D341Med (cell line): ENCODE measurements at regions not wholly inside any gene's neighbourhood (a gene's known extent, or its start where the extent isn't known, plus 50 kb on each side); places are given as distances from the start of the nearest gene placed in this dataset.
"Not testable (repeated sequence)": the region's sequence is repeated elsewhere in the genome, so short reads cannot be mapped to it uniquely, and the experiment has no call there.

Experiments
- DNase-seq: peaks from one replicate; pipeline ENCODE4 v3.0.0; 2012; ENCODE audit warnings: low spot score

DNA sequence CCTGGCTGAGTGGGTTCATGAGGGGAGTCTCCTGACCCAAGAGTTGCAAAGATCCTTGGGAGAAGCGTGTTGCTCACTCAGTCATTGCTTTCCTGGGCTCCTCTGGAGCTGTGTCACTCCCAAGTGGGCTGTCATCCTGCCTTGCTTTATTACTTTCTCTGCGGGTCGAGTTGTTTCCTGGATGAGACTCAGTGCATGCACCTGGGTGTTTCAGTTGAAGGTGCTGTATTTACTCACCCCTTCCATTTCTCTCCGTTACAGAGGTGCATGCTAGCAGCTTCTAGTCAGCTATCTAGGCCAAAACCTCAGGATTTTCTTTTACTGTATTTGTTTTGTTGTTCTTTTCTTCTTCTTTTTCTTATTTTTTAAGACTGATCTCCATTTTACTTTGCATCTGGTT is 785.5 kb upstream of the EDIL3 start:
- DNase-seq, result no peak

DNA sequence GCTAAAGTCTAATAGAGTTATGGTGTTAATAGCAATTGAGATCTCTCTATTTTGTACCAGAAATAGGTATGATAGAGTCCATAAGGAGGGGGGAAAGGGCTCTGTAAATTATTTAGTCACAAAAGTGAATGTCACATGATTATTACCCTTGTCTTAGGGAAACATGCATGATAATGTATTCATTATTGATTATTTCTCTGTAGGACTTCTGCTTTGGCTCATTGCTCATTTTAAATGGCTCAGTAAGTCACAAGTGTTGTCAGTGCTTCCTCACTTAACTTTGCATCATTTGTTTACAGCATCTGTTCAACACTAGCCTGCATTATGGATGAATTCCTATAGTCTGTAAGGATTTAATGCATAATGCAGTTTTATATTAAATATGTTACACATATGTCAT is 788.8 kb upstream of the EDIL3 start:
- DNase-seq, result no peak

DNA sequence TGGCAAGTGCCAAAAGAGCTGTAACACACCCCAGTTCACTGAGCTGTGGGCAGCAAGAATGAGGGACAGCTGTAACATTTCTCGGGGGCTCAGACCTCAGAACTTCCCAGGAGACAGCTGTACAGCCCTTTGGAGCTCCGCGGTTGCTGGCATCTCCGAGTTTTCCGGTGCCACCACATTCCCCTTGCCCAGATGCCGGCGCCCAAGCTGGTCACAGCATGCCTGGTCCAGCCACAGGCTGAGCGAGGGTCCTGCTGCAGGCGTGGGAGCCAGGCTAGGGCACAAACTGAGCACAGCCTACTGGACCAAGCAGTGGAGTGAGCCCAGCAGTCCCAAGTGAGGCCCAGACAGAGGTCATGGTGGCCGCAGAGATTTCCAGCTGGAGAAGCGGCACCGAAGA is 797.7 kb upstream of the EDIL3 start:
- no peak for DNase-seq

DNA sequence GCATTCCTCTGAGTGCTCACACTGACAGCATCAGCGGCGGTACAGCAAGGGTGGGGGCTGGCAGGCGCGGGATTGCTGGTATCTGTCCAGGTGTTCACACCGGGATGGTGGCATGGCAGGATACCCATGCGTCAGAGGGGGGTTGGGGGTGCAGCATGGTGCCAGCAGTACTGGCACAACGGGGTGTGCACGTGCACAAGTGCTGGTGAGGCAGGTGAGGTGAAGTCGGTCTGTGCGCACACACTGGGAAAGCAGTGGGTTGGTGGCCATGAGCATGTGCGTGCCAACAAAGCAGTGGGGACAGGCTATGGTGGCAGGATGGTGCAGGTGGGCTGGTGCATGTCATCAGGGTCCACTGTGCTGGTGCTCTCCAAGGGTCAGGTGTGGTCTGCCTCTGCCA is 819.6 kb upstream of the EDIL3 start:
- DNase-seq, result no peak

DNA sequence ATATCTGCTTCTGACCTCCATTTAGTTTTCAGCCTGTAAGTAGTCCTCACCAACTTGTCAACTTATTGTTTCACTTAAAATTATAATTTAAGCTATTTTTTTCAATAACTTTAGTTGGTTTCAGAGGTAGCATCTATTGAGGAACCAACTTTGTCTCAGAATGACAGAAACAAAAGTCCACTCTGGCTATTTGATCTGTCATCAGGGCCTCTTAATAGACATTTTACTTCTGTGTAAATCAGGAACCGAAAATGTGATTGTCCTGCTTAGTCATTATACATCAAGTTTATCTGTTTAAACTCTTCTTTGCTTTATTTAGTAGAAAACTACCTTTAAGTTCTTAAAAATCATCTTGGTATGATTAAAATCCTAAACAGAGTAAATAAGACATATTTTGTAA is 820.8 kb upstream of the EDIL3 start:
- no peak for DNase-seq

GRCh38 chr5:85225388-85225787 is 840.7 kb upstream of the EDIL3 start:
- no peak for DNase-seq

DNA sequence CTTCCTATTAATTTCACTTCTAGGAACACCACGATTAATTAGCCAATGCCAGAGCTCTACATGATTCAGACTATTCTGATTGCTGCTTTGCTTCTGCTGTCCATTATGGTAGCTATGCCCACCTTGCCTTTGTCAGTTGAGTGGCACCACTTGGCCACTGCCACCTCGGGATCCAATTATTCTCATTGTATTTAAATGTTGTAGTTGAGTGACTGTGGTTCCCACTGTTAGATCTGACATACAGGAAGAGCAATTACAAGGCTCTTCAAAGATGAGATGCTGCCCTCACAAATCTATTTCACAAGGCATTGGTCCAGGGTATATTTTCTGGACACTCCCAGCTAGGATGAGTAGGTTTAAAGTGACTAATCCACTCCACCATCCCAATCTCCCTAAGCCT is 864.5 kb upstream of the EDIL3 start:
- no peak for DNase-seq

DNA sequence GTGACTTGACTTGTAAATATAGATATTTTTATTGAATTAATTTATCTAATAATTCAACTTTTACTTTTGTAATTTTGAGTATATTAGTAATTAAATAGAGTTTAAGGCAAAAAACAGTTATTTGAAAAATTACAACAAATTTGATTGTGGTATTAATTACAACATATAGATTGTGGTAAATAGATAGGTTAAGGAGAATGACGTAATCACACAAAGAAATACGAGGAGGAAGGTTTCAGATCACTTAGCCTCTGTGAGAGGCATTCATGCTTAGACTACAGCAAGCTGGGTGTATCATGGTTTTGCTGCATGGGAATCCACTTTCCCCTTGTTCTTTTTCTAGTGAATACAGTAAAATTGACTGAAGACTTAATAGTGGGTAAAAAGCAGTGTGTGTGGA is 878.4 kb upstream of the EDIL3 start:
- DNase-seq, result no peak

GRCh38 chr5:85266692-85267091 is 882.0 kb upstream of the EDIL3 start:
- no peak for DNase-seq

DNA sequence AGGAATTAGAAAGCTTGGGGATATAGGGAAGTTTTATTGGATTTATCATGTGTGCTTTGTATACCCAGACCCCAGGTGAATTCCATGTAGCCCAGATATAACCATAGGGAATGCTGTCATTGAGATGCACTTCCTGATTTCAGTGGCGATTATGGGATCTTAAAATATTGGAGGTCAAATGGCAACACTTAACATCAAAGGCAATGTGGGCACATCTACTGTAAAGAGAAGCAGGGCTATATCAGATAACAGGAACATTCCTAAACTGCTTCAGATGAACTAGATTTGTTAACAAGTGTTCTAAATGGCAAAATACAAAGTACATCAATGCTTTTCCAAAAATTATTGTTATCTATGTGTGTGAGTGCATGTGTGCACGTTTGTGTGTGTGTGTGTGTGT is 883.5 kb upstream of the EDIL3 start:
- no peak for DNase-seq

DNA sequence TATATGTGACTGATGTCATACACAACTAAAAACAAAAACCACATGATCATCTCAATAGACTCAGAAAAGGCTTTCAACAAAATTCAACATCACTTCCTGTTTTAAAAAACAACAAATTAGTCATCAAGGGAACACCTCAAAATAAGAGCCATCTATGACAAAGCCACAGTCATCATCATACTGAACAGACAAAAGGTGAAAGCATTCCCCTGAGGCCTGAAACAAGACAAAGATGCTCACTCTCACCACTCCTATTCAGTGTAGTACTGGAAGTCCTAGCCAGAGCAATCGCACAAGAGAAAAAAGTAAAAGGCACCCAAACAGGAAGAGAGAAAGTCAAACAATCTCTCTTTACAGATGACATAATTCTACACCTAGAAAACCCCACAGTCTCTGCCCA is 893.5 kb upstream of the EDIL3 start:
- no peak for DNase-seq

GRCh38 chr5:85288914-85289313 is 904.2 kb upstream of the EDIL3 start:
- no peak for DNase-seq

DNA sequence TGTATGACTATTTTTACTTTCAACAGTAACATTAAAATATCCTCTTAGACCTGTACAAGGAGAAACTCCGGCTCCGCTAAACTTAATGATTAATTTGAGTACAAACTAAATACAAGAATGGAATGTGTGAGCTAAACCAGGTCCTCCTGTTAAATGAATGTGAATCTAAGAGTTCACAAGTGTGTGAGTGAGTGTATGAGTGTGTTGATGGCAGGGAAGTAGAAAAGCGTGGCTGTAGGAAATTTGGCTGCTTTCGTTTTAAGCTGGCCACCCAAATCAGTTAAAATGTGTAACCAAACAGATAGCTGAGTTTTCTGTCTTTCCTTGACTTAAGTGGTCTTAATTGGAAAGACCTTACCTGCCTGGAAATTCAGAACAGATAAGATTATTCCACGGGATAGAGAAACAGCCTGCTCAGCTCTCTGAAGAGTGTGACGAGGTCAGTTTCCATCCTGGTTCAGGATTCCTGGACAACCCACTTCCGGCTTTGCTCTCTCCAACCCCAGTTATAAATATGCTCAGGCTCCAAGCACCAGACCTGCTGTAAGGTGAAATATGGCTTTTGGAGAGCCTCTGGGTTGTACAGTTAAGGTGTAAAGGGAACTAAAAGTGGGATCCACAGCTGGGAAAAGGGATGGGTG is 908.6 kb upstream of the EDIL3 start:
- DNase-seq, result no peak

DNA sequence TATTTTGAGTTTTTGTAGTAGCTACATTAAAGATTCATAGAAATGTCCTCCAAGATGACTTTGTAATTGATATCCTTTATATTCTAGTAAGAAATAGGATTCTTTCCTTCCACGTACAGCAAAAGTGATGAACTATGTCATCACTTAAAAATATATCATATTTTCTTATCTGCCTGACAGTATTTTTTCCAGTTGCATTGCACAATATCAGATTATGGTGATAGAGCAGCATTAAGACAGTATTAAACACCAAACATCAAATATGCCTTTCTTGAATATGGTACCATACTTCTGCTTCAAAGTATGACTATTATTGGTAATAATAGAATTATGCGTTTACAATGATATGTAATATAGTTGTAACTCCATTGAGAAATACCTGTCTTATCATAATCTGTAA is 919.8 kb upstream of the EDIL3 start:
- no peak for DNase-seq

DNA sequence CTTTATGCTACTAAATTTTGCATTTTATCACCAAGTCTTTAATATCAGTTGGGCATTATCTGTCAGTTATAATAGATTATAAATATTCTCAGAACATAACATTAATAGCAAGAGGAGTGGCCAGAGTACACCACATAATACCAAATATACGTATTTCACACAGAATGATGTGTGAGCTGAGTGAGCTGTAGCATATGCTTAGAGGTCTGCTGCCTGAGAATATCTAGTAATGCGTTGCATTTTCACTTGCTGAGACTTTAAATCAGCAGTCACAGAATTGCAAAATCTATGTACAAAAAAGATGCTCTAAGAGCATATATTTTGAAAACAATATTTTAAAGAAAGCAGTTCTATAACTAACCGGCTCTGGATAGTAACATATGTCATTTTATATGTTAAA is 921.1 kb upstream of the EDIL3 start:
- no peak for DNase-seq

DNA sequence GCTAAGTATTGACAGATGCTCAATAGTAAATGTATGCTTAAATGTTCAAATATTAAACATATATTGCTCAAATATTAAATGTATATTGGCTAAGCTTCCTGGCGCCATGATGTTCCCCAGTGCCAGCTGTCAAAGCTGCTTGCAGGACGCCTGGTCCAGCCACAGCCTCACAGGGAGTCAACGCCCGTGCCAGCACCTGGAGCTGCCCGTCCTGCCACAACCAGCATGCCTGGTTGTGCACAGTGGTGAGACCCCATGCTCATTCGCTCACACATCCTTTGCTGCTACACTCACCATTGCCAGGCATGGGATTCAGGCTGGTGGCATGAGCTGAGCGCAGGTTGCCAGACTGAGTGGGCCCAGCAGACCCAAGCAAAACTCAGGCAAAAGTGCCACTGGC is 926.9 kb upstream of the EDIL3 start:
- peak; percentile 4 for DNase-seq

DNA sequence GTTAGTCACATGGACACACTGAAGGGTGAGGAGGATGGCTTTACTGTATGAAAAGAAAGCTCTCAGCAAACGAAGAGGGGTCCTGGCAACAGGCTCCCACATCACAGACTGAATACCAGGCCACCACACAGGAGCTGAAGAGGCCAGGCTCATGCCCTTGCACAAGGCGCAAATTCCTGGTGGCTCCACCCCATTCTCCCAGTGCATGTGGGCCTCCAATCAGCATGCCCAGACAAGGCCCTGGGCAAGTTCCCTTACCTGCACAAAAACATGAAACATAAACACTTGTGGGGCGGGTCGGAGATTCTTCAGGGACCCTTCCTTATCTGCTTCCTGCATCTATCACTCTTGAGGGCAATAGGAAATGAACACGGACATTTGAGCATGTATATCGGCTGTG is 935.8 kb upstream of the EDIL3 start:
- no peak for DNase-seq

DNA sequence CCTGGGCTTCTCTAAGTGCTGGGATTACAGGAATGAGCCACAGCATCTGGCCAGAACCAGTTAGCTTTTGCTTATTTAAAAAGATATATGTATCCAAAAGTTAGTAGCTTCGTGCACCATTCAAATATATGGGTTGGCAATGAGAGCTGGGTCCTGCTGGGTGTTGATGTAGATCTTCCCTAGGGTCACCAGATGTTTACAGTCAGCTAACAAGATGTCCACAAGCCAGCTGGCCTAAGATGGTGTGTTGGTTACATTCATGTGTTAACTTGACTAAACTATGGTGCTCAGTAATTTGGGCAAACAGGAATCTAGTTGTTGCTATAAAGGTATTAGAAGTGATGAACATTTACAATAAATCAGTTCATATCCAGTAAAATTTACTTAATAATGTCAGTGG is 948.6 kb upstream of the EDIL3 start:
- DNase-seq, result no peak

GRCh38 chr5:85337435-85337834 is 952.8 kb upstream of the EDIL3 start:
- no peak for DNase-seq

DNA sequence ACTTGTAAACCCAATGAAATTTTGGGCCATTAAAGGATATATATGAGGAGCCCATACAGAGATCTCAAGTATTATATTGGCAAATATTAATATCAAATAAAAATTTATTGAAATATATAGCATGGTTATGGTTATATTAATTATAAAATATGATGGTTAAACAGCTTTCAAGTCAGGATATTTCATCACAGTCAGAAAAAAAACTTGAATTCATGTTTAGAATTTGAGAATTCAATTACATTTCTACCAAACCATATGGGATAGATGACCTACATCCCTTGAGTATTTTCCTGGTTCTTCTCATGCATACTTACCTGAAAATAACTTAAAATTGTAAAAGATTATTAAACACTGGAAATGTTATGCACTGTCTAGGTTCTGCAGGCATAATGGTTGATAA is 956.1 kb upstream of the EDIL3 start:
- DNase-seq, result no peak

- no peak for DNase-seq
Observed at GRCh38 chr5:85345818-85346217, 961.1 kb upstream of the EDIL3 start.

DNA sequence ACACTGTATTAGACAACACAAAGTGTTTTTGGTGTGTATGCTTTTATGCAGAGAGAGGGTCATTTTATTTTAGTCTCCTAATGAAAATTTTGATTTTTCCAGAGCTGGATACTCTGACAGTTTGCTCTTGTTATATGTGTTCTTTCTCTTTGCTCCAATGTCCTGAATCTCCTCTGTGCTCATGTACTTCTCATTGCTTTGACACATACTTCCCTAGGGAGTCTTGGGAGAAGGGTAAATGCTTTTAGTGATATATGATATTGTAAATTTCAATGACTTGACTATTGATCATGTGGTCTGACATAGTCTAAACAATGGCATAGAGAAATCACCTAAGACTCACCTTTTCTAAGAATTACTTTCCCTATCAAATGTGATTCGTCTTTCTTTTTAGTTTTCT is 972.6 kb upstream of the EDIL3 start:
- no peak for DNase-seq

GRCh38 chr5:85375525-85375924 is 990.8 kb upstream of the EDIL3 start:
- no peak for DNase-seq

- DNase-seq, result no peak
Observed at GRCh38 chr5:85388770-85389169, 1004.1 kb upstream of the EDIL3 start.

DNA sequence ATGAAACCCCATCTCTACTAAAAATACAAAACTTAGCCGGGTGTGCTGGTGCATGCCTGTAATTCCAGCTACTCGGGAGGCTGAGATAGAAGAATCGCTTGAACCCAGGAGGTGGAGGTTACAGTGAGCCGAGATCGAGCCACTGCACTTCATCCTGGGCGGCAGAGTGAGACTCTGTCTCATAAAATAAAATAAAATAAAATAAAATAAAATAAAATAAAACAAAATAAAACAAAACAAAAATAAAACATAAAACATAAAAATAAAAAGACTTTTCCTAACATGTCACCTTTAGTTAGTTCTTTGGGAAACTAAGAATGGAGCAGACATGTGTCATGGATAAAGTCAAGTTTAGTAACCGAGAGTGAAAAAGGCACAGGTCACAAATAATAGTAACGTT is 1007.6 kb upstream of the EDIL3 start:
- not testable (repeated sequence) for DNase-seq
